GM10266 (cell line): ENCODE measurements at regions not wholly inside any gene's neighbourhood (a gene's known extent, or its start where the extent isn't known, plus 50 kb on each side); places are given as distances from the start of the nearest gene placed in this dataset.

Source experiments
- DNase-seq: peaks from one replicate; pipeline ENCODE4 v3.0.0; 2012; ENCODE audit errors: extremely low spot score
- CTCF ChIP-seq: IDR thresholded peaks from 2 replicates; pipeline ENCODE4 v1.5.1; 2012; ENCODE audit warnings: mild to moderate bottlenecking, low read depth; ENCODE audit not compliant: control insufficient read depth, insufficient read depth; ENCODE audit errors: missing control alignments

- DNase-seq, result no peak
- no peak for TF ChIP-seq CTCF
Measured at GRCh38 chr18:78296166-78296565, 683.5 kb upstream of the SALL3 start.

- no peak for TF ChIP-seq CTCF
- no peak for DNase-seq
Measured at GRCh38 chr18:78297048-78297447, 682.6 kb upstream of the SALL3 start.

GRCh38 chr18:78303519-78304191, 676.0 kb upstream of the SALL3 start:
- TF ChIP-seq CTCF, result no peak
- DNase-seq, result no peak

- no peak for DNase-seq
- no peak for TF ChIP-seq CTCF
Measured at GRCh38 chr18:78304192-78305164, 675.1 kb upstream of the SALL3 start.

- no peak for DNase-seq
- no peak for TF ChIP-seq CTCF
Measured at GRCh38 chr18:78305789-78306188, 673.8 kb upstream of the SALL3 start.

GRCh38 chr18:78309307-78309706, 670.3 kb upstream of the SALL3 start:
- no peak for TF ChIP-seq CTCF
- DNase-seq, result no peak

GRCh38 chr18:78309924-78310323, 669.7 kb upstream of the SALL3 start:
- TF ChIP-seq CTCF, result no peak
- DNase-seq, result no peak
